ENCODE measurements at regions not wholly inside any gene's neighbourhood (a gene's known extent, or its start where the extent isn't known, plus 50 kb on each side); places are given as distances from the start of the nearest gene placed in this dataset.

GRCh38 chr2:234812851-234813250 lies 139.0 kb upstream of the SH3BP4 start:
- TF ChIP-seq CTCF (IDR thresholded peaks at IDR 0.05; ENCODE audit: borderline replicate concordance, extremely low read depth, low read length, poor library complexity, severe bottlenecking) (no peak), EZH2 (IDR thresholded peaks at IDR 0.05; ENCODE audit: borderline replicate concordance, low read depth, low read length, severe bottlenecking) (no peak)

Measured in DND-41 (cell line).